HG03066 (cell line): ENCODE measurements at regions not wholly inside any gene's neighbourhood (a gene's known extent, or its start where the extent isn't known, plus 50 kb on each side); places are given as distances from the start of the nearest gene placed in this dataset.

Experiments used
- ATAC-seq: cut with Tn5 transposase; IDR thresholded peaks from one replicate; pipeline ENCODE4 v1.9.1; 2021; ENCODE audit warnings: low read depth; ENCODE audit not compliant: unreplicated experiment

GRCh38 chr22:49150801-49151221 is 676.9 kb downstream of the BRD1 start:
- ATAC-seq: no peak

GRCh38 chr22:49149721-49150608 is 677.7 kb downstream of the BRD1 start:
- no peak for ATAC-seq

DNA sequence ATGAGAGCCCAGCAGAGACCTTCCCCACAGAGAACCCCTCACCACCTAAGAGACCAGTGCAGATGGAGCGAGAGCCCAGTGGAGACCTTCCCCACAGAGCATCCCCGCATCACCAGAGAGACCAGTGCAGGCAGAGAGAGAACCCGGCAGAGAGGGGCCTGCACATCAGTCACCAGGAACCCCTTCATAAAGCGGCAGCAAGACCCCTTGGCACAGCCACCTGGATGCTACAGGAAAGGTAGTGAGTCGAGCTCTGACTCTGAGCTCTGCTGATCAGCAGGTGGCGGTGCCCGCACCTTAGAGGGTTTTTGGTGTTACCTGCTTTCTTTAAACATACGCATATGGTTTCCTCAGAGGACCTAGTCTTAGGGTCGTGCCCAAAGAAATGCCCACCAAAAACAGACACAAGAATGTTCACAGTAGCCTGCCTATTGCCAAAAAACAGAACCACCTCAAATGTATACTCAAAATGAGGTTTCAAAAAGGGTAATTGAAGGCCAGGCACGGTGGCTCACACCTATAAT is 678.7 kb downstream of the BRD1 start:
- no peak for ATAC-seq

DNA sequence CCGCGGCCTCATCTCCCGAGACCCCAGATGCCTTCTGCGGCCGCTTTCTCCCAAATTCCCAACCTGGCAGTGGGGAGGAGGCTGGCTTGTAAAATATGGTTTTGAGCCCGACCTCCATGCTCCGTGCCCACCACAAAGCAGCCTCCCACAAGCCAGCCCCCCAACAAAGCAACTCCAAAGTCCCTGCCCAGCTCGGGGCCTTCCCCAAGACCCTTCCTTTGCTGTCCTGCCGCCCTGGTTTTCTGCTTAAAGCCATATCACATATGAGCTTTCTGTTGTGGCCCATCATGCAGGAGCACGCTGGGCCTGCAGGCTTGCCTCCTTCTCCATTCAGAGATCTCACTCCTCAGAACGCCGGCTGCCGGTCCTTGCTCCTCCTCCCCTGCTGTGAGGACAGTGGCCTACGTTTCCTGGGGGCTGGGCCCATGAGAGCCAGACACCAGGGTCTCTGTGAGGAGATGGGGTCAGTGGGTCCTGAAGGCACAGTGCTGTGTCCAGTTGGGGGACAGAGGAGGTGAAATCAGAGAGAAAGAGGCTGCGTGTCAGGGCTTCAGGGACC is 680.0 kb downstream of the BRD1 start:
- no peak for ATAC-seq

- ATAC-seq: no peak
Observed at GRCh38 chr22:49147171-49147570, 680.5 kb downstream of the BRD1 start.

DNA sequence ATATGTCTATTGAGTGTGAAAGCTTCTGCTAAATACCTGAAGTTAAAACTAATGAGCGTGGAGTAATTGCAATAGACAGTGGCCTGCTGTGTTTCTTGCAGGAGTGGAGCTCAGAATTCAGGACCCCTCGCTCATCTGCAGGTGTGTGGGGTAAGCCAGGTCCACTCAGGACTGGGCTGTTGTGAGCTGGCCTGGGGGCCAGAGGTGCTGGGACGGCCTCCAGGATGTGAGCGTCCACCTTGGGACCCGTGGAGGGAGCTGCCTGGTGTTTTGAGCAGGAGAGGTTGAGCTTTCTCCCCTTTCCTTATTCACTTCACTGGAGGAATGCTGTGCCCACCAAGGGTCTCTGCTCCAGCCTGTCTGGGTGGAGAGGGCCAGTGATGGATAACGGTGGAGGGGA is 681.2 kb downstream of the BRD1 start:
- no peak for ATAC-seq

- no peak for ATAC-seq
Observed at GRCh38 chr22:49143812-49144211, 683.9 kb downstream of the BRD1 start.

- ATAC-seq: no peak
Observed at GRCh38 chr22:49142891-49143290, 684.8 kb downstream of the BRD1 start.

DNA sequence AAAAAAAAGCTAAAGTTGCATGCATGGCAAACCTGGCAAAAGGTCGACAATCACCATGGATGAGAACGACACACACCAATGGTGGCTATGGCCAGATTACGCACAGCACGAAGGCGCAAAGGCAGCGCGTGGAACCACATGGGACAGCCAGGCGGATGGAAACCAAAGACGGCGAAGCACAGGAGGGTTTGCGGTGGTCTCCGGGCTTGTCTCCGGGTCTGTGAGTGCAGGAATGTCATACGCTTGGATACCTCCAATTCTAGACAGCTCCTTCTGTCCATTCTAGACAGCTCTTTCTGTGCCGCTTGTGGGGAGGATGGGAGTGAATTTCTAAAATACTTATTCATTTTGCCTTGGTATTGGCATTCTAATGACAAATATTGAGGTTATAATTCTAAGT is 685.4 kb downstream of the BRD1 start:
- no peak for ATAC-seq

DNA sequence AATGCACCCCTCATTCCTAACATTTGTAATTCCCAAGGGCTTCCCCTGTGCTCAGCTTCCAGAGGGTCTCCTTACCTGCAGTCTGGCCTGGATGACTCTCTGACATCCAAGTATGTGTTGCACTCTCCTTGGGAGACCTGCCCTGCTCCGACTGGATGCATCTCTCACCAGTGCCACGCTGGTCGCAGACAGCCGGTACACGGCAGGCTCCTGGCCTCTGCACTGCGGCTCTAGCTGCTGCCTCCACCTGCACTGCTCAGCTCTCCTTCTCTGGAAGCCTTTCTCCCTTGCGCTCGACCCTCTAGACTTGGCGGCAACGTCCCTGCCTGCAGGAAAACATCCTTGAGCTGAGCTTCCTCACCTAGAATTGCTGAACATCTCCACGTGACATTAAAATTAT is 685.9 kb downstream of the BRD1 start:
- ATAC-seq: no peak

DNA sequence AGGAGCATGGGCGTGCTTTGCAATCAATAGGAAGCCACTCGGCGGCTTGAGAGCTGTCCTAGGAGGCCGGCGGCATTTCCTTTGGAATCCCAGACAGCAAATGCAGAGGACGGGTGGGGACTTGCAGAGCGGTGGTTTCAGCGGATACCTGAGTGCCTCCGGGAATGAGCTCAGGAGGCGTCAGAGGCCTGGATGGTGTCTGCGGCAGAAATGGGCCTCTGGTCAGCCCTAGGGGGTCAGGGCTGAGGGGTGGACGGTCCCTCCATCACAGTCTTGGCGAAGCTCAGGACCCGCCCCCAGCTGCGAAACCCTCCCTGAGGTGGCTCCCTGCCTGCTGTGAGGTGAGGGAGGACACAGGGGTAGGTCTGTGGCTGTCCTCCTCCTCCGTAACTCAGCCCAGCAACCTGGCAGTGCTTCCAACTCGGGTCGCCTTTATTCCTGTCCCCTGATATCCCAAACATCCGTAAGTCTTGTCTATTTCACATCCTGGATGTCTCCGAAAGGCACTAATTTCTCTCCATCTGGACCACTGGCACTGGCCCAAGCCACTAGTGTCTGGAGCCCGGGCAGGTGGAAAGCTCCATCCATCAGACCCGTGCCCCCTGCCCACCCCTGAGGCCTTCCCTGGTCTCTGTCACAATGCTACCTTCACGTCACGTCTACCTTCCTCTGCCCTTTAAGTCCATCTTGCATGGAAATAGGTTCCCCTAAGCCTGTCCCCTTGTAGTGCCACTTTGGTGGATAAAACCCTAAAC is 686.6 kb downstream of the BRD1 start:
- no peak for ATAC-seq

GRCh38 chr22:49139492-49140151 is 688.1 kb downstream of the BRD1 start:
- ATAC-seq: no peak

- ATAC-seq: no peak
Observed at GRCh38 chr22:49138250-49138790, 689.4 kb downstream of the BRD1 start.

DNA sequence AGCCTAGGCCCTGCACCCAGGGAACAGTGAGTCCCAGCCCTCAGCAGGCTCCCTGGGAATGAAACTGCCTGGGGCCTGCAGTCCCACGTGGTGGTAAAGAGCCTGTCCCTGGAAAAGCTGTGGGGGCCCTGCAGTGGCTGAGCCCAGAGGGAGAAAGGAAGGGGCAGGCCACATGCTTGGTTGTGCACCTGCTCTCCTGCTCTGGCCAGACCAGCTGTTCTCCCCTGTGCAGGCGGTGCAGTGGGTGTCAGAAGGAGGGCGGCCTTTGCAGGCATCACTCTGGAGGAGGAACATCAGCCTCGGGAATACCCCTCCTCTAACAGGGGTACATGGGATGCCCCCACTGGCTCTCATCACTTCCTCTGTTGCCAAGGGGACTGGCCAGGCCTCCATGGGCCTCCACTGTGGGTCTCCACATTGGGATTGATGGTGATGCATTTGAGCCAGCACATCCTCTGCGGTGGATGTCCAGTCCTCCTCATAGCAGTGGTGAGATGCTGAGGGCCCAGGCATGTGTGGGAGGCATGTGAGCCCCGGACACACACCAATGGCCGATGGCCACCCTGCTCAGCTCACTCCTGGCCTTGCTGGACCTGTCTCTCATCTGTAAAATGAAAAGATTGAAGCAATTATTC is 690.4 kb downstream of the BRD1 start:
- no peak for ATAC-seq

DNA sequence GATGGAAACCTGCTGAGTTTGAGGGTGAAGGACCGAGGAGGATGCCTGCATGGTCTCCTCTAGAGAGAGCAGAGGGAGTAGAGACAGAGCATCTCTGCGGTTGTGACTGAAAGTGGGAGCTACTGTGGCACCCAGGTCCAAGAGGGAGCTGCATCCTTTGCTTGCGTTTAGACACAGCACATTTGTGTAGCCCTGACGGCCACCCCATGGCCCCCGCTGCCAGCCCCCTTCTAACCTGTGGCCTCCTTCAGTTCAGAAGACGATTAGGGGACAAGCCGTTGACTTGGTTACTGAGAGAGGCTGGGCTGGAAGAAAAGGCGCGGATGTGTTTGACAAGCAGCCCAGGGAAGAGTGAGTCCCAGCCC is 690.9 kb downstream of the BRD1 start:
- no peak for ATAC-seq

GRCh38 chr22:49136041-49136815 is 691.4 kb downstream of the BRD1 start:
- no peak for ATAC-seq

DNA sequence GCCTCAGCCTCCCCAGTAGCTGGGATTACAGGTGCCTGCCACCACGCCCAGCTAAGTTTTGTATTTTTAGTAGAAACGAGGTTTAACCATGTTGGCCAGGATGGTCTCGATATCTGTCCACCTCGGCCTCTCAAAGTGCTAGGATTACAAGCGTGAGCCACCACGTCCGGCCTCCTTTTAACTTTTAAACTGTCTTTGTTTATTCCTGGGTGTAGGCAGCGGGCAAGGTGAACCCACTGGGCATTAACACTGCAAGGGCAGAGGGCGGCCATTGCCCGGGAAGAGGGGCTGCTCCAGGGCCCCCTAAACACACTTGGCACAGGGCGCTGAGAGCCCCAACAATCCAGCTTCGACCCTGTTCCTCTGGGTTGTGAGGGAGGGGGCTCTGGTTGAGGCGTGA is 693.6 kb downstream of the BRD1 start:
- ATAC-seq: no peak

DNA sequence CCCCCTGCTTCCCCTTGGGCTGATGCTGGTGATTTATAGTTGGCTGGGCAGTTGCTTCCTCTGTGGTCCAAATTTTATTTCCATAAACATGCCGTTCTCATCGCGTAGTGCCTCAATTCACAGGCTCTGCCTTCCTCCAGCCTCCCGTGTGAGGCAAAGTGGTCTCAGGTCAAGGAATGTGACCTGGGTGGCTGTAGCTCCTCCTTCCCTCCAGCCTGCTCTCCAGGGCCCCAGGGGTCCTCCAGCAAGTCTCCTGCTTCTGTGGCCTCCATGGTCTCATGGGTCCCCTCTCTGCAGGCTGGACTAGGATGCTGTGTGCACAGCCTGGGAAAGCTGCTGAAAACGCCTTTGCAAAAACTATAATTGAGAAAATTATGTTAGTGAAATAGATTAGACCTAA is 694.1 kb downstream of the BRD1 start:
- no peak for ATAC-seq

- ATAC-seq: no peak
Observed at GRCh38 chr22:49132009-49132408, 695.7 kb downstream of the BRD1 start.
